HG03039 (cell line): ENCODE measurements at regions not wholly inside any gene's neighbourhood (a gene's known extent, or its start where the extent isn't known, plus 50 kb on each side); places are given as distances from the start of the nearest gene placed in this dataset.

Experiments used
- ATAC-seq: cut with Tn5 transposase; IDR thresholded peaks from one replicate; pipeline ENCODE4 v1.9.1; 2021; ENCODE audit warnings: mild to moderate bottlenecking, moderate library complexity; ENCODE audit not compliant: unreplicated experiment

DNA sequence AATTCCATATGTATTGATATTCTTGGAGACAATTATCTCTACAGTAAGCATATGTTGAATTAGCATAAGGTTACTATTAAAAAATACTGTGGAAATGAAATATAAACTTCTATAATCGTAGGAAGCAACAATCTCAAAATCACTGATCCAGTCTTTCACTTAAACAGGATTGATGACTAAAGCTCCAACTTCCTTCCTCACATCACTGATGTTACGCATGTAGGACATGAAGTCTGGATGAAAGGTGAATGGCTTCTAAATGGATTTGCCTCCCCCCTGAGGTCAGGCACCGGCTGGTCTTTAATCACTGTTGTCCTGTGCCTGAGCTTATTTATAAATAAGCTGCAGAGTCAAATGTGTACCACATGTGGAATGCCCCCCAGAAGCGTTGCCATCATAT is 157.1 kb upstream of the NFIB start:
- no peak for ATAC-seq

DNA sequence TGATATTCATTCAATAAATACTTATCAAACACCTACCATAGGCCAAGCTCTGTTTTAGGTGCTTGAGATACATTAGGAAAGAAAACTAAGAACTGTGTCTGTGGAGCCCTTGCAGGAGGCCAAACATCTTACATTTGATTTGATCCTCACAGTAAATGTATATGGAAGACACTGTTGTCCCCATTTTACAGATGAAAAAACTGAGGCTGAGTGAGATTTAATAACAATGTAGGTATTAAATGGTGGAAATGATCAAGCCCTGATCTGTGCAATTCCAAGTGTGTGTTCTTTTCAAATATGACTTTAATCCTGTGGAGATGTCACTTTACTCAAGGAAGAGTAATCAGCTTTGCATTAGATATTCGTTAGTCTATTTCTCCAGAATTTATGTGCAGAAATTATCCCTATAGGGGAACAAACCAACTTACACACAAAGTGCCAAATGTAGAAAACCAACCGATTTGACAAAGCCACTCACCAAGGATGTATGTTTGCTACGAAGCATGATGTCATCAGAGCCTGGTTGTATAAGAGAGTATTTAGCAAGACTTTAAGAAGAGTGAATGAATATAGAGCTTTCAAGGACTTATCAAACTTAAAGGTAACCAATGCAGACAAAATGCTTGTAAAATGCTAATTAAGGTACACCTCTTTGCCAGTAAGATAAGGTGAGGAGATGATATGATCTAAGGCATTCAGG is 153.9 kb upstream of the NFIB start:
- no peak for ATAC-seq

DNA sequence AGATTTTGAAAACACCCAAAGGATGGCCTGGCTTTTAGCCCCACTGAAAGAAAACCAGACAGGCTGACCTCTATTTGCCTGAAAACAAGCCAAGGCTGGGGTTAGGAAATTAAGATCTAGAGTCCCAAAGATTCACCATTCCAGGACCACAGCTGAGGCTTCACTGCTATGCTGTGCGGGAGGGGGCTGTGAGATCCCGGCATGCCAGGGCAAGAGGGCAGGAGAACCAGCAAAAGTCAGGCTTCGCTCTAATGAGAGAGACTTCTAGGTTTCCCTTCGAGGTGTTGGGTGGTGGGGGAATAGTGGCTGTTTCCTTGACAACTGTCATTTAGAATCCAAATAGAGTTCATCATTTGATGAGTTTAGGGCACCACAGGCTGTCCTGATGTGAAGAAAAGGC is 152.9 kb upstream of the NFIB start:
- ATAC-seq: no peak

DNA sequence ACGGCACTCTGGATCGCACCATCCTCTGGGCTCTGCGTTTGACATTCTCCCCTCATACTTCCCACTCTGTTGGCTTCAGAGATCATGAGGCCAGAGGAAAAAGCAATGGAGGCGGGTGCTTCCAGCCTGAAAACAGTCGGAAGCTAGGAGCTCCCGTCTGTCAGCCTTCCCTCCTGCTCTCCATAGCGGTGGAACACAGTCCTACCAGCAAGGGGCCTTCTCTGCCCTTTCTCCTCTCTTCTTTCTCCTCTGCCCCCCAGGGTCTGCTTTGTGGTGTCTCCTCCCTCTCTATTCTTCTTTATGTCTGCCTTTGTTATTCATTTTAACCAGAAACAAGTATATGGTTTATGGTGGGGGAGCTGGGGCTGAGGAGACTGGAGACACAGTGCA is 152.5 kb upstream of the NFIB start:
- ATAC-seq: no peak

DNA sequence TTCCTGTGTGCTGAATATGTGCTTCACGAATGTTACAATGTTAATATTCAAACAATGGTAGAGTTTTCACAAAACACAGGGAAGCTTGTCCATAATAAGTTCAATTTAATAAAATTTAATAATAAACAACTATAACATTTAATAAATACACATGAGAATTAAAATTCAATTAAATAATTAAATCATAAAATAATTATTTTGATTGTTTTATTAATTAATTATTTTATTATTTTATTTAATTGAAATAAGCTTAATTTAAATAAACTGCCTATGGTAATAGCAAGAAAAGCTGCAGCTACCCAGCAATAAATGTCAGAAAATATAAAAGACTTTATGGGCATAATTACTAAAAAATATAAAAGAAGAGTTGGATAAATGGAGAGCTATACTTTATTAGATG is 149.0 kb upstream of the NFIB start:
- ATAC-seq: no peak

DNA sequence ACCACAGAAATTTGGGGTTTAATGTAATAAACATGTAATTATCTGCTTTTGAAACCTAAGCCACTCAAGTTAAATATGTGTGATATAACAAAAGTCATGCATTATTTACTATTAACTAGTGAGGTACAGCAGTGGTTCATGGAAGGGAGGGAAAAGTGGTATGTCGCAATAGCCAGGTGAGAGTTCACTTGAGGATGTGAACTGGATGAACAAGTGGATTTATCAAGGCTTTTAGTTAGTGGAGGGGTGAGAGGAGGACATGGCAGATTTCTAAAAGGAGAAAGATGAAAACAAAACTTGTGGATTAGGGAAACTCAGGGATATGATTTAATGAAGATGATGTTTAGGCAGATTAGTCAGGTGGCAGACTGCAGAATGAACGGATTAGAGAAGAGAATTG is 141.3 kb upstream of the NFIB start:
- no peak for ATAC-seq

DNA sequence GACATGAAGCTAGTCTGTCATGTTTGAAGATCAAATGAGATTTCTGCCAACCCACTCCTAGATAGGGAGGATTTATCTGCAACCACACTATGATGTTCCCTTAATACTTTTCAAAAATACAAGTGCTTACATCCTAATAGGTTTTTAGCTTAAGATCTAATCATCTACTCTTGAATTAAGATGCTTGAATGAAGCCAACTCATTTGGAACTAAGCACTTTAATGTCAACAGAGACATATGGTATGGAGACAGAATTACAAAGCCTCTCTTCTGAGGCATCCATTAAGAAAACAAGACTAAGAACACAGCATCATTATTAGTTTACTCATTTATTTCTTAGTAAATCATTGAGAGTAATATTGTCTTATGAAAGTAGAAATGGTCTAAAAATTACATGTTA is 139.3 kb upstream of the NFIB start:
- ATAC-seq: no peak

DNA sequence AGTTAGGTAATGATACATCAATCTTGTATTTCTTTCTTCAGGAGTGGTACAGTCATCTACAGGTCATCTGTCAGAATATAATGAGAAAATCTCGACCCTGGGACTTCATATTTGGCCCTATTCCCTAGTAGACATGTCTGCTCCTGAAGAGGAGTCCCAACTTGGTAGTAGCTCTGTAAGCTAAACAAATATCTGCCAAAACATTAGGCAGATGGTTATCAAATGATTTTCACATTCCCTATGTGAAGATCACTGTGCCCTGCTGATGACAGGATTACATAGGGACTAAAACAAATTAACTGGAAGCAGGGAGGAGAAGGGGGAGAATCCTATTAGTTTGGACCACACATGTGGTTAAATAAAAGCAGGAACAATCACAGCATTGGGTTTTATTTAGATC is 138.6 kb upstream of the NFIB start:
- ATAC-seq: no peak

DNA sequence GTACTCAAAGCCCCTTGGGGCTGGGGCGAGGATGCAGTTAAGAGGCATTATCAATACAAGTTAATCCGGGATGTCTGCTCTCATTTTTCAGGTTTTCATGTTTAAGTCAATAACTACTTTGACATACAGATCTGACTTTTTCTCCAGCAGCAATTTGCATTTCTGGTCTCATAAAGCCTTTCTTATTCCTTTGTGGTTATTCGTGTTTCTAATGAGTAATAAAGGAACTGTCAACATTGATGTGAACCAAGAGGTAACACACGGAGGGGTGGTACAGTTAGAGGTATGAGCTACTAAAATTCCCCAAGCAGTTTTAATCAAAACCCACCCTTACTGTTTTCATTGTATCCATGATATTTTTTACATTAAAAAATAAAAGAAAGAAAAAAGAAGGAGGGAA is 138.0 kb upstream of the NFIB start:
- ATAC-seq: peak; percentile 94

DNA sequence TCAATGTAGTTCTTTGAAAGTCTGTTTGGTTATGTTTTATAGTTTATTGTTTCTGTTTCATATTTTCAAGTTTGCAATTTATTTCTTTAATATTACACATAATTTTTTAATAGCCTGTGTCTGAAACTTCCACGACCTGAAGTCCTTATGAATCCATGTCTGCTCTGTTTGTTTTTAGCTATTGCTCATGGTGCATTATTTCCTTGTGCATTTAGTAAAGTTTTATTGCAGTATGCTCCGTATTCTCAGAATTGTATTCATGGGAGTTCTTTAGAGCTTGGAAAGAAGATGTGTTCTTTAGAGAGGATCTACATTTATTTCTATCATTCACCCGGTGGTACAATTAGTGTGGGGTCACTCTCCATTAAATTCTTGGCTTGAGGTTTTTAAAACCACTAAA is 133.2 kb upstream of the NFIB start:
- ATAC-seq: no peak

DNA sequence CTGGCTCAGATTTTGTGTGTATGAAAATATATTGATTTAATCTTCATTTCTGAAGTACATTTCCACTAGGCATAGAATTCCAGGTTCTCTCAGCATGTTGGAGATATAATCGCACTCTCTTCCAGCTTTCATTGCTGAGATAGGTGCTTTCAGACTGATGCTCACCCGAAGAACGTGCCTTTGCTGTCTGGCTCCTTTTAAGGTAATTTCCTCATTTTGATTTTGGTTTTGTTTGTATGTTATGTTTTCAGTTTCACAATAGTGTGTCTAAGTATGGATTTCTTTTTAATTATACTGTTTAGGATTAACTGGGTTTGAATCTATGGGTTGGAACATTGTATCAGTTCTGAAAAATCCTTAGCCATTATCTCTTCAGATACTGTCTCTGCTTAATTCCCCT is 132.0 kb upstream of the NFIB start:
- ATAC-seq: no peak

DNA sequence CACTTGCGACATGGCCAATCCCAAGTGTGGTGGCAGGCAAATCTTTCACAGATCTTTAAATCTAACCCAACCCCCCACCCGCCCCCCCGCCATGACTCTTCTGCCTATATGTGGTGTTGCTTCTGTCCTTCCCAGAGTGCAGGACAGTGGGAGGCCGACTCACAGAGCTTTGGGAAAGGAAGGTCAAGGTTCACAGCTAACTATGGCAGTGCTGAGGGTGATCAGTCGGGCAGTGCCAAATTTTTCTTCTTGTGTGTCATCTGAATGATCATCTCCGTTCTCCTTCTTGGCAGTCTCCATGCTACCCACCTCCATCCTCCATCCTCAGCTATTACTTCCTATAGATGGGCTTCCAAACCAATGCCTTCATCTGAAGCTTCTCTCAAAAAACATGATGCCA is 129.0 kb upstream of the NFIB start:
- no peak for ATAC-seq

DNA sequence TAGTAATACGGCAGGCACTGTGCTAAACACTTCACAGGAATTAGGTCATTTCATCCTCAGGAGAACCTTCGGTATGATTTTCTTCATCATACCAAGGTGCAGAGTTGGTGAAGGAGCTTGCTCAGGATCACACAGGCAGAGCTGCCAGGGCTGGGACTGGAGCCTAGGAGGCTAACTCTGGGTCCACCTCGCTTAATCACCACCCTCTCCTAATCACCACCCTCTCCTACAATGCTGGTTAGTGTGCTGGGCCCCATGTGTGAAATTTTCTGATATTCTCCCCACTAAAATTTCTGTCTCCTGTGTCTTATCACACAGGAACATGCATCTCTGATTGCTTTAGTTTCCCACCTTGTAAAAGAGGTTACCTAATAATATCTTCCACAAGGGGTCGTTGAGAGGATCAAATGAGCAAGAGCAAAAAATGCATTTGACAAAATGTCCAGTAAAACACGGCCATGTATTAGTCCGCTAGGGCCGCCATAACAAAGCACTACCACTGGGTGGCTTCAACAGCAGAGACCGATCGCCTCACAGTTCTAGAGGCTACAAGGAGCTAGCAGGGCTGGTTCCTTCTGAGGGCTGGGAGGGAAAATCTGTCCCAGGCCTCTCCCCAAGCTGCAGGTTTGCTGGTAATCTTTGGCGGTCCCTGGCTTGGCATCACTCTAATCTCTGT is 128.2 kb upstream of the NFIB start:
- no peak for ATAC-seq

DNA sequence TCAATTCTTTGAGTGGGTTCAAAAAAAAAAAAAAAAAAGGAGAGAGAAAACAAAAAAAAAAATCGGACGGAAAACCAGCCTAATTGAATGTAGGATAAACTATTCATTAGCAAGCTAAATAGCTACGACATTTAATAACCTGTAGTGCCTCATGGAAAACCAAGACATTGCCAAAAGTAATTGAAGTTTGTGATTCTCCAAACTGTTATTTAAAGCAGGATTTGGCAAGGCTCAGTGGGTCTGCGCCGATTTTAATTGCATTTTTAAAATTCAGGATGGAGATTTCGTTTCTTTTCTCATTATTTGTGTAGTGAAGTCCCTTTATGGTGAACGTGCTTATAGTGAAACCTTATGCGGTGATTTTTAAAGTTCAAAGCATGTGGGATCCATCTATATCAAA is 127.2 kb upstream of the NFIB start:
- ATAC-seq: no peak

DNA sequence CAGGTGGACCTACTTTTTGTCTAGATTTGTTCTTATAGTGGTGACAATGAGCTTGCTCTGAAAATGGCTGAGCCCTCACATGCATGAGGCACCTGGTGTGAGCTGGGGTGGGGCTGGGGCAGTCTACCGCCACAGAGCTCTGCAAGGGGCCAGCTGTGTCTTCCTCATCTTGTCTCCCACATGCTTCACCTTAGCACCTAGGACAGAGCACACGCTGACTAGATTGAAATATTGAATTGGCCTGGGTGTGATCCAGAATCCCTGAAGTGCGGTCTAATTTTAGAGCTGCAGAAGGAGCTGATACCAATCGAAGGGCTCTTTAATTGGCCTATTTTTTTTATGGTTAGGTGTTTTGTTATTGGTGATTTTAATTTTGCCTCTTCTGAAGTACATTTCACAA is 126.1 kb upstream of the NFIB start:
- no peak for ATAC-seq

DNA sequence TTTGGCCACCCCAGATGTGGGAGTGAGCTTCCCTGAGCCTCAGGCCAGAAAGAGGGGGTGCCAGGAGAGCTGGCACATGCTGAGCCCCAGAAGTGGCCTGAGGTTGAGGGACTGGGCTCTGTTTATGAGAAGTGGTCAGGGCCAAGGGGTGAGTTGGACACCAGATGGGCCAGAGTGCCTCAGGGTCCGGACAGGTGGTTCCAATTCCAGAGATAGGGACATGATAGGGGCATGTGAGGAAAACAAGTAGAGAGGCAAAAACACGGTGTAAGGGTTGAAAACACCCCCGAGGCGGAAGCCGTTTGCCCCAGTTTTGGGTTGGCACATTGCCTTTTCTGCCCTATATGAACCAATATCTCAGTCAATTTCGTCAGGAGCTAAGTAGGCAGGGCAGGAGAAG is 125.6 kb upstream of the NFIB start:
- no peak for ATAC-seq

DNA sequence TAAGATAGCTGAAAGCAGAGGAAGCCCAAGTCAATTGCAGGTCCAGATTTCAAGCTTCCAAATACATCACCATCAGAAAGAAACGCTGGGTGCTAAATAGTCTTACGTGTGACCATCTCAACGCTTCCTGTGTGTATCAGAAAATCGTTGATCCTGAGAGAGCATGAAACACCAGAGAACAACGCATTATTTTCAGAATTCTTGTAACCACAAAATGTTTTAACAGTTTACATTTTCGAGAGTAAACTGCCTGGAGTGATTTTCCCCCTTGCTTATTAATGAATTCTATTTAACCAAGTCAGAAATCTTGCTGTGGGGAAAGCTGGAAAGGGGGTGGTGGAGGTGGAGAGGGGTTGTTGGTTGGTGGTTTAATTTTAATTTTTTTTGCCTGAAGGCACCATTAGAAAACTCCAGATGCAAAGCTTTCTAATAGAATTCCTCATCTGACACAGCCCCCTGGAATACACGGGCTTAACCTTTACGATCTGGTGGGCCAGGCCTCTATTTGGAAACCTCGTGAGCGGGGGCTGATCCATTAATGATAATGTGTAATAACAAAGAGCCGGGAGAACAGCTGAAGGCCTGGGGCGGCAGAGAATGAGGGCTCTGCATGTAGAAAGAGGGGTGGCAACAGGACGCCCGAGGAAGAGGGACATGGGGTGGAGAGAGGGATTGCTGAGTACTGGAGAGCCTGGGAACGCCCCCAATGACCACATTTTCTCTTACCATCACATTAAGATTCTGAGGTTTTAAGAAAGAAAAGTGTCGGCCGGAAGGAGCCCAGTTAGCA is 124.5 kb upstream of the NFIB start:
- ATAC-seq: no peak

DNA sequence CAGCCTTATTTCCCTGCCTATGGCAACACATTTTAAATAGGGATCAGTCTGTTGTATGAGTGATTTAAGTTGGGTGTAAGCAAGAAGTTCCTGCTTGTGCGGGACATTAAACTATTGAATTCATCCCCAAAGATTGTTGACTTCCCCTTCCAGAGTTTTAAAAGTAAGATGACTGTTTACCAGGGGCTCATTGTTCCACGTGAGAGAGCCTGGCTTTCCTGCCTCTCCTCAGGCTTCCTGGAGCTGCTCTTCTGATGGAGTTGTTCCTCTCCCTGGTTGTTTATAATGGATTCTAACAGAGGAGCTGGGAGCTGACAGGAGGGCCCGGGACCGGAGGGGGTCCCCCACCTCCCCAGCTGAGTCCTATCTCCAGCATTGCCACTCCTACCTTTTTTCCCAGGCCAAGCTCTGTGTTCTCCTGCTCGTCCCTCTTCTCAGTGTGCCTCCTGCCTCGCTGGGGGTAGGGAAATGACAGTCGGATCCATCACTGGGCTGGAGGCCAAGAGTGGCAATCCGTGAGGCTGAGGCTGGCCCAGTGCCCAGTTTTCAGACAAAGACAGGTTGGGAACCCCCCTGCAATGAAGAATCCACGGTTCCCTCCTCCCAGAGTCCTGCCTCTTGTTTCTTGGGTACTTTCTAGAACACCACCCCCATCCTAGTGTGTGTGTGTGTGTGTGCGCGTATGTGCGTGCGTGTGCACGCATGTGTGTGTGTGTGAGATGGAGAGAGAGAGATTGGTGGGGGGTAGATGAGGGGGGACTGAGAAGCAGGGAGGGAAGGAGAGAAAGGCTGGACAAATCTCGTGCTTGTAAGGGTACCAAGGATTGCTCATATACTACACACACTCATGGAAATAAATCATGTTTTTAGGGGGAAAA is 123.7 kb upstream of the NFIB start:
- ATAC-seq: no peak

DNA sequence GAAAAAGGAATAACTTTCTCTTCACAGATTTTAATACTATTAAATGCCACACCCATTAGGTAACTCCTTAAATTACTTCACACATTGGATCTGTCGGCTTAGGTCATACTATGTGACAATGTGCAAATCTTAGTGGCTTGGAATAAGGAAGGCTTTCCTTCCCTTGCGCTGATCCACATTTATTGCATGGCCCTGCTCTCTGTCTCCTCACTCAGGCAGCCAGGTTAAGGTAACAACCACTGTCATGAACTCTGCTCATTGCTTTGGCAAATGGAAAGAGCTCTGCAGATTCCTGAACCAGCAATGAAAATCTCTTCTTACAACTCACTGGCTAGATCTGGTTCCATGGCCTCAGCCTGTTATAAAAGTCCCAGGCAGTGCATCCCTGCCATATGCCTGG is 121.9 kb upstream of the NFIB start:
- ATAC-seq: no peak

DNA sequence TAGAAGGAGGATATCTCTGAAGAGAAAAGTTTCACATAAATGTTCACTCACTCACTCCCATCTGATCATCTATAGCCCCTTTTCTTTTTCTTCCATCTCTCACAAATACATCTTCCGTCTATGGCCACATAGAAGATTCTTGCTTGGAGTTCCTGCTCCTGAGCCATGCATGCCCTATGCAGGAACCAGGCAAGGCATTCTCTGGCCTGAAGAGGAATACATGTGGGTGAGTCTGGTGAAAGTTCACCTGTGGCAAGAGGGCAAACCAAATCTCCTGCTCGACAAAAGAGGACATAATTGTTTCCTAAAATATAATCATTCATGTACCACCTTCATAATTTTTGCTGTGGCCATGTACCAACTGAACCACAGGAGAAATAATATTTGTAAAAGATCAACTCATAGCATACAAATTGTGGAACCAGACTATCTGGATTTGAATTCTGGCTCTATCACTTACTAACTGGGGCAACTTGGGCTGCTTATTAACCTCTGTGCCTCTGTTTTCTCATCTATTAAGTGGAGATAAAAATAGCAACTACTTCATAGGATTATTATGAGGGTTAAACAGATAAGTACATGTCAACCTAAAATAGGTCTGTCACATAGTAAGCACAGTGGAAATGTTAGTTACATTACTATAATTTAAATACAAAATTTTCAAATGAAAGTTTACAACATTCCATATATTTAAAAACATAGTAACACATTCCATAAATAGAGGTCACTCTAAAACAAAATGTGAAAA is 121.2 kb upstream of the NFIB start:
- ATAC-seq: no peak

DNA sequence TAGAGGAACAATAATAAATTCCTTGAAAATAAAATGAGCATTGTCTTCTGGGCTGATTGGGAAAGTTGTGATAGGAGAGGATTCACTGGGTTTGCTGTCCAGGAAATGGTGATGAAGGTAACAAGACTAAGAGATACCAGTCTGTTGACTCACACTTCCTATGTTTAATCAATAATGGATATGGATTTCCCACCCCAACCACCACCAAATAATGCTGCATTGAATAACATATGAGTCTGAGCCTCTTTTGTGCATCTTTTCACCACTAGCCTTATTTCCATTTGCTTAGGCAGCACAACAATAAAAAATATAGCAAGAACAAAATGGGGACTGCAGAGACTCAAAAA is 120.2 kb upstream of the NFIB start:
- ATAC-seq: no peak
